H1 (cell line): ENCODE measurements at regions not wholly inside any gene's neighbourhood (a gene's known extent, or its start where the extent isn't known, plus 50 kb on each side); places are given as distances from the start of the nearest gene placed in this dataset.

Experiments
- CTCF ChIA-PET: fragments of 300-600 bp; sonication (Branson Sonifier 250); formaldehyde crosslinking; loops from one replicate; lab custom pipeline; 2021; ENCODE audit not compliant: partially characterized antibody; lab: Charles Lee
- POLR2A ChIA-PET: fragments of 300-600 bp; sonication (Branson Sonifier 250); formaldehyde crosslinking; loops from one replicate; lab custom pipeline; 2021; ENCODE audit warnings: inconsistent platforms; ENCODE audit not compliant: partially characterized antibody; lab: Charles Lee
- DNase-seq, 2 experiments: peaks; one replicate each; pipeline versions ENCODE4 v3.0.0 to v3.0.0-alpha.2; 2010 to 2022; ENCODE audit warnings: low spot score in 2 of 2, low read depth in 1 of 2, mixed read lengths in 1 of 2
- FAIRE-seq: peaks from 2 replicates; lab custom pipeline; 2011; peaks lifted over from hg19 to GRCh38; lab: Jason Lieb, UNC
- H2AFZ ChIP-seq: 2 replicates; pipeline ENCODE4 v1.8.1; 2012; ENCODE audit warnings: low read length, inconsistent platforms
- H2AK5ac ChIP-seq: 2 replicates; pipeline ENCODE4 v1.6.1; 2013; ENCODE audit warnings: low read depth, low read length
- H2BK120ac ChIP-seq: replicated peaks from 2 replicates; pipeline ENCODE3; 2013; ENCODE audit warnings: low read depth, low read length, inconsistent platforms
- H2BK12ac ChIP-seq: 2 replicates; pipeline ENCODE4 v1.6.1; 2013; ENCODE audit warnings: low read depth, low read length
- H2BK15ac ChIP-seq: 2 replicates; pipeline ENCODE4 v1.6.1; 2013; ENCODE audit warnings: low read length
- H2BK20ac ChIP-seq: 2 replicates; pipeline ENCODE4 v1.6.1; 2013; ENCODE audit warnings: low read length
- H2BK5ac ChIP-seq: 2 replicates; pipeline ENCODE4 v1.6.1; 2013; ENCODE audit warnings: low read depth, low read length
- H3K14ac ChIP-seq: 2 replicates; pipeline ENCODE4 v1.6.1; 2013; ENCODE audit warnings: inconsistent platforms; ENCODE audit not compliant: insufficient read length
- H3K18ac ChIP-seq: 2 replicates; pipeline ENCODE4 v1.6.1; 2013; ENCODE audit warnings: low read length; ENCODE audit errors: extremely low read depth
- H3K23ac ChIP-seq: 2 replicates; pipeline ENCODE4 v1.6.1; 2013; ENCODE audit warnings: inconsistent platforms; ENCODE audit not compliant: insufficient read length
- H3K23me2 ChIP-seq: 2 replicates; pipeline ENCODE4 v1.6.1; 2013; ENCODE audit warnings: low read depth, low read length
- H3K27ac ChIP-seq: 2 replicates; pipeline ENCODE4 v1.6.1; 2011; ENCODE audit warnings: low read depth, low read length, inconsistent platforms
- H3K27me3 ChIP-seq, 4 experiments: replicated peaks in 1 of 4; 1 replicate in 1 of 4; 2 replicates in 3 of 4; pipeline versions ENCODE4 v1.6.1 to v1.8.1; 2011 to 2013; ENCODE audit warnings: low read length in 3 of 4, mild to moderate bottlenecking in 3 of 4, inconsistent platforms in 2 of 4, mixed read lengths in 2 of 4, moderate library complexity in 1 of 4; ENCODE audit not compliant: control insufficient read depth in 3 of 4, insufficient read depth in 3 of 4; ENCODE audit errors: extremely low read depth in 1 of 4
- H3K36me3 ChIP-seq, 4 experiments: 2 replicates each; pipeline versions ENCODE4 v1.6.1 to v1.8.1; 2011 to 2013; ENCODE audit warnings: mild to moderate bottlenecking in 4 of 4, low read length in 3 of 4, moderate library complexity in 2 of 4, control low read depth in 1 of 4, inconsistent platforms in 1 of 4; ENCODE audit not compliant: insufficient read depth in 4 of 4, control insufficient read depth in 2 of 4
- H3K4ac ChIP-seq: replicated peaks from 2 replicates; pipeline ENCODE3; 2013; ENCODE audit warnings: low read length, low read depth, mixed read lengths, inconsistent platforms; ENCODE audit not compliant: insufficient read length
- H3K4me1 ChIP-seq, 4 experiments: replicated peaks in 1 of 4; 1 replicate in 1 of 4; 2 replicates in 3 of 4; pipeline versions ENCODE4 v1.6.1 to v1.8.1; 2011 to 2013; ENCODE audit warnings: low read length in 3 of 4, inconsistent platforms in 2 of 4, mixed read lengths in 1 of 4; ENCODE audit not compliant: insufficient read depth in 4 of 4, control insufficient read depth in 3 of 4
- H3K4me2 ChIP-seq, 2 experiments: 2 replicates each; pipeline versions ENCODE4 v1.6.1 to v1.8.1; 2011 to 2013; ENCODE audit warnings: low read depth in 2 of 2, low read length in 2 of 2, control low read depth in 1 of 2, inconsistent platforms in 1 of 2, mild to moderate bottlenecking in 1 of 2; ENCODE audit not compliant: insufficient read depth in 1 of 2
- H3K4me3 ChIP-seq, 4 experiments: fragments of 200-600, 300-600 bp in 1 of 4; sonication (generic), shearing (Covaris generic), sonication (Bioruptor Twin) in 1 of 4; 2 replicates each; pipeline versions ENCODE4 v1.5.1 to v1.8.1; 2011 to 2016; ENCODE audit warnings: low read length in 4 of 4, low read depth in 3 of 4, control low read depth in 2 of 4, inconsistent platforms in 2 of 4, mild to moderate bottlenecking in 2 of 4, mixed read lengths in 1 of 4, moderate library complexity in 1 of 4; ENCODE audit not compliant: insufficient read depth in 2 of 4; ENCODE audit errors: extremely low read depth in 1 of 4
- H3K56ac ChIP-seq: replicated peaks from 2 replicates; pipeline ENCODE3; 2013; ENCODE audit warnings: low read depth, mild to moderate bottlenecking, mixed read lengths, low read length, inconsistent platforms; ENCODE audit not compliant: insufficient read length
- H3K79me1 ChIP-seq: 2 replicates; pipeline ENCODE4 v1.6.1; 2013; ENCODE audit warnings: low read depth, low read length, control low read depth
- H3K79me2 ChIP-seq, 2 experiments: 2 replicates each; pipeline versions ENCODE4 v1.6.1 to v1.8.1; 2012 to 2013; ENCODE audit warnings: low read length in 2 of 2, mild to moderate bottlenecking in 2 of 2, inconsistent platforms in 1 of 2; ENCODE audit not compliant: insufficient read depth in 2 of 2, control insufficient read depth in 1 of 2
- H3K9ac ChIP-seq, 4 experiments: replicated peaks in 1 of 4; 1 replicate in 1 of 4; 2 replicates in 3 of 4; pipeline versions ENCODE4 v1.6.1 to v1.8.1; 2011 to 2013; ENCODE audit warnings: low read depth in 3 of 4, low read length in 3 of 4, control low read depth in 2 of 4, mild to moderate bottlenecking in 2 of 4, moderate library complexity in 2 of 4, inconsistent platforms in 1 of 4; ENCODE audit errors: extremely low read depth in 1 of 4
- H3K9me3 ChIP-seq, 2 experiments: 2 replicates each; pipeline versions ENCODE4 v1.6.1 to v1.8.1; 2012 to 2013; ENCODE audit warnings: mild to moderate bottlenecking in 2 of 2, moderate library complexity in 2 of 2, control low read depth in 1 of 2, inconsistent platforms in 1 of 2, low read depth in 1 of 2, low read length in 1 of 2, mixed read lengths in 1 of 2; ENCODE audit not compliant: insufficient read depth in 2 of 2
- H4K20me1 ChIP-seq, 2 experiments: replicated peaks in 1 of 2; 2 replicates each; pipeline versions ENCODE3 to v1.8.1; 2011 to 2013; ENCODE audit warnings: inconsistent platforms in 2 of 2, low read length in 2 of 2, mild to moderate bottlenecking in 1 of 2; ENCODE audit not compliant: insufficient read depth in 2 of 2, control insufficient read depth in 1 of 2
- H4K5ac ChIP-seq: 2 replicates; pipeline ENCODE4 v1.6.1; 2013; ENCODE audit warnings: low read length, low read depth, mixed read lengths, inconsistent platforms; ENCODE audit not compliant: insufficient read length
- H4K8ac ChIP-seq: 2 replicates; pipeline ENCODE4 v1.8.0; 2013; ENCODE audit warnings: mild to moderate bottlenecking, moderate library complexity, low read length, inconsistent platforms; ENCODE audit not compliant: insufficient read depth; ENCODE audit errors: extremely low read depth
- H4K91ac ChIP-seq: replicated peaks from 2 replicates; pipeline ENCODE3; 2013; ENCODE audit warnings: low read length, mixed read lengths, inconsistent platforms; ENCODE audit not compliant: insufficient read length
- ASH2L ChIP-seq: fragments of 200-600, 300-600 bp; sonication (generic); IDR thresholded peaks from one replicate; pipeline ENCODE4 v1.7.1; 2017; ENCODE audit warnings: low read length
- CBX5 ChIP-seq: fragments of 300-800, 300-1000 bp; sonication (generic); IDR thresholded peaks from 2 replicates; pipeline ENCODE4 v1.7.1; 2016; ENCODE audit warnings: antibody characterized with exemption, low read length, low read depth
- CBX8 ChIP-seq: fragments of 300-800, 300-1000 bp; sonication (generic); IDR thresholded peaks from 2 replicates; pipeline ENCODE4 v1.7.1; 2016; ENCODE audit warnings: low read depth, low read length, borderline replicate concordance
- GABPA ChIP-seq: IDR thresholded peaks from 2 replicates; pipeline ENCODE4 v1.6.1; 2011; ENCODE audit warnings: mild to moderate bottlenecking, low read length, moderate library complexity, borderline replicate concordance; ENCODE audit not compliant: insufficient read depth
- GTF2F1 ChIP-seq: IDR thresholded peaks from 2 replicates; pipeline ENCODE4 v1.6.1; 2012; ENCODE audit warnings: low read depth, low read length, improper control_type of control experiment, borderline replicate concordance
- HDAC2 ChIP-seq, 2 experiments: fragments of 300-600 bp in 1 of 2; sonication (generic) in 1 of 2; IDR thresholded peaks; 2 replicates each; pipeline ENCODE4 v1.6.1; 2011 to 2012; ENCODE audit warnings: low read depth in 2 of 2, low read length in 2 of 2, mild to moderate bottlenecking in 2 of 2, moderate library complexity in 2 of 2, borderline replicate concordance in 1 of 2, inconsistent platforms in 1 of 2
- HDAC6 ChIP-seq: IDR thresholded peaks from one replicate; pipeline ENCODE4 v1.7.1; 2012; ENCODE audit warnings: low read depth, mild to moderate bottlenecking, inconsistent platforms, low read length, moderate library complexity
- JUN ChIP-seq: IDR thresholded peaks from 2 replicates; pipeline ENCODE4 v1.6.1; 2011; ENCODE audit warnings: low read depth, mild to moderate bottlenecking, improper control_type of control experiment, low read length
- NANOG ChIP-seq: IDR thresholded peaks from 2 replicates; pipeline ENCODE4 v1.6.1; 2011; ENCODE audit warnings: low read length, low read depth, mild to moderate bottlenecking, inconsistent platforms; ENCODE audit not compliant: insufficient read depth, poor library complexity, severe bottlenecking
- PHF8 ChIP-seq: fragments of 200-600 bp; sonication (generic); conservative IDR thresholded peaks from 2 replicates; pipeline ENCODE4 v1.7.1; 2012; ENCODE audit warnings: low read depth, mild to moderate bottlenecking, inconsistent platforms, low read length, moderate library complexity
- POU5F1 ChIP-seq: IDR thresholded peaks from 2 replicates; pipeline ENCODE4 v1.6.1; 2011; ENCODE audit warnings: low read depth, mild to moderate bottlenecking, low read length, moderate library complexity
- RBBP5 ChIP-seq: IDR thresholded peaks from 2 replicates; pipeline ENCODE4 v1.7.1; 2012; ENCODE audit warnings: low read depth, mild to moderate bottlenecking, inconsistent platforms, low read length, moderate library complexity, borderline replicate concordance

GRCh38 chr14:42626986-42627385, 1020.3 kb downstream of the LRFN5 start:
- H3K23ac ChIP-seq = no peak overlapping the region
- H3K4me3 ChIP-seq = no peak overlapping the region
- DNase-seq (no peak), FAIRE-seq (no peak)
- no peak overlapping the region for H2BK15ac ChIP-seq
- H3K27me3 ChIP-seq = peaks cover 0 to 1% (median 0%) of the 10 kb centered on the region in 4 experiments; a peak in 1 of 7 replicates
- no peak overlapping the region for H4K5ac ChIP-seq
- H3K79me1 ChIP-seq = no peaks in the 10 kb centered on the region
- no peaks in the 10 kb centered on the region for H3K4me1 ChIP-seq
- H3K14ac ChIP-seq = no peak overlapping the region
- no peak overlapping the region for H2BK20ac ChIP-seq
- H2AFZ ChIP-seq = no peak overlapping the region
- H3K18ac ChIP-seq = no peak overlapping the region
- no peak overlapping the region for H3K4ac ChIP-seq
- H3K23me2 ChIP-seq = no peaks in the 10 kb centered on the region
- CTCF ChIA-PET = interaction anchor here (0.6 kb wide), 1 partner anchor 574 kb away, joined by 3 read pairs; no protein-coding TSS in a partner anchor
- H4K20me1 ChIP-seq = no peaks in the 10 kb centered on the region
- H2BK12ac ChIP-seq = no peak overlapping the region
- H2AK5ac ChIP-seq = no peak overlapping the region
- POLR2A ChIA-PET = no interaction called here
- no peak overlapping the region for H3K56ac ChIP-seq
- H3K79me2 ChIP-seq = no peaks in the 10 kb centered on the region
- no peak overlapping the region for H2BK120ac ChIP-seq
- H4K91ac ChIP-seq = no peak overlapping the region
- TF ChIP-seq POU5F1 (no peak), HDAC2 (IDR thresholded peaks at IDR 0.05; ENCODE audit: borderline replicate concordance in 1 of 2, low read depth in 2 of 2, low read length in 2 of 2) (no peak), ASH2L (no peak), GTF2F1 (no peak), RBBP5 (no peak), GABPA (no peak), CBX8 (no peak), NANOG (no peak), JUN (no peak), CBX5 (no peak), HDAC6 (no peak), PHF8 (no peak)
- no peak overlapping the region for H2BK5ac ChIP-seq
- H4K8ac ChIP-seq = no peak overlapping the region
- H3K9ac ChIP-seq = no peak overlapping the region
- H3K4me2 ChIP-seq = no peak overlapping the region
- H3K36me3 ChIP-seq = no peaks in the 10 kb centered on the region
- no peak overlapping the region for H3K27ac ChIP-seq
- H3K9me3 ChIP-seq = no peaks in the 10 kb centered on the region
